Hepatocyte (in vitro differentiated cells): ENCODE measurements at regions not wholly inside any gene's neighbourhood (a gene's known extent, or its start where the extent isn't known, plus 50 kb on each side); places are given as distances from the start of the nearest gene placed in this dataset.

Experiments used
- DNase-seq: peaks from one replicate; pipeline ENCODE4 v3.0.0-alpha.2; 2016; ENCODE audit warnings: low spot score
- H2AFZ ChIP-seq: fragments of 200-600 bp; sonication (generic); 2 replicates; pipeline ENCODE4 v1.6.0; 2016; ENCODE audit warnings: antibody characterized with exemption, mild to moderate bottlenecking
- H3K27ac ChIP-seq: fragments of 200-600 bp; sonication (generic); 2 replicates; pipeline ENCODE4 v1.5.1; 2016; ENCODE audit warnings: mild to moderate bottlenecking
- H3K27me3 ChIP-seq: fragments of 200-600 bp; sonication (generic); 2 replicates; pipeline ENCODE4 v1.6.1; 2016
- H3K36me3 ChIP-seq: fragments of 200-600 bp; sonication (generic); replicated peaks from 2 replicates; pipeline ENCODE4 v1.5.1; 2016; ENCODE audit warnings: low read depth; ENCODE audit not compliant: insufficient read depth
- H3K4me1 ChIP-seq: fragments of 200-600 bp; sonication (generic); 2 replicates; pipeline ENCODE4 v1.5.1; 2016; ENCODE audit warnings: mild to moderate bottlenecking, moderate library complexity; ENCODE audit not compliant: insufficient read depth
- H3K4me2 ChIP-seq: fragments of 200-600 bp; sonication (generic); 2 replicates; pipeline ENCODE4 v1.6.0; 2016
- H3K4me3 ChIP-seq: fragments of 200-600 bp; sonication (generic); 2 replicates; pipeline ENCODE4 v1.5.1; 2016; ENCODE audit warnings: mild to moderate bottlenecking
- H3K79me2 ChIP-seq: fragments of 200-600 bp; sonication (generic); 2 replicates; pipeline ENCODE4 v1.6.0; 2017; ENCODE audit warnings: mild to moderate bottlenecking
- H3K9me2 ChIP-seq: fragments of 200-600 bp; sonication (generic); replicated peaks from 2 replicates; pipeline ENCODE4 v1.6.0; 2017; ENCODE audit warnings: mild to moderate bottlenecking; ENCODE audit not compliant: insufficient read depth
- H3K9me3 ChIP-seq: fragments of 200-600 bp; sonication (generic); 2 replicates; pipeline ENCODE4 v1.5.1; 2016; ENCODE audit warnings: low read depth, mild to moderate bottlenecking
- H4K20me1 ChIP-seq: fragments of 200-600 bp; sonication (generic); 2 replicates; pipeline ENCODE4 v1.6.0; 2016; ENCODE audit warnings: mild to moderate bottlenecking; ENCODE audit not compliant: insufficient read depth, poor library complexity, severe bottlenecking
- EZH2 ChIP-seq: fragments of 200-600 bp; sonication (generic); IDR thresholded peaks from 2 replicates; pipeline ENCODE4 v1.6.1; 2016; ENCODE audit warnings: antibody characterized with exemption, mild to moderate bottlenecking, borderline replicate concordance
- EZH2phosphoT487 ChIP-seq: fragments of 200-600 bp; sonication (generic); IDR thresholded peaks from one replicate; pipeline ENCODE4 v1.6.1; 2018; ENCODE audit warnings: antibody characterized with exemption, mild to moderate bottlenecking, low read depth, moderate library complexity; ENCODE audit not compliant: unreplicated experiment, severe bottlenecking
- WGBS: methylation state at CpG from one replicate; pipeline ENCODE4 v1.1.6; 2016; ENCODE audit warnings: low lambda C conversion rate; ENCODE audit errors: missing lambda C conversion rate; 5-methylcytosine and 5-hydroxymethylcytosine counted together
- TF ChIP-seq, protein P1 (sequence below): fragments of 200-600 bp; sonication (generic); IDR thresholded peaks from 2 replicates; pipeline ENCODE4 v1.5.1; 2016; ENCODE audit warnings: antibody characterized with exemption, mild to moderate bottlenecking; ENCODE audit not compliant: poor library complexity

DNA sequence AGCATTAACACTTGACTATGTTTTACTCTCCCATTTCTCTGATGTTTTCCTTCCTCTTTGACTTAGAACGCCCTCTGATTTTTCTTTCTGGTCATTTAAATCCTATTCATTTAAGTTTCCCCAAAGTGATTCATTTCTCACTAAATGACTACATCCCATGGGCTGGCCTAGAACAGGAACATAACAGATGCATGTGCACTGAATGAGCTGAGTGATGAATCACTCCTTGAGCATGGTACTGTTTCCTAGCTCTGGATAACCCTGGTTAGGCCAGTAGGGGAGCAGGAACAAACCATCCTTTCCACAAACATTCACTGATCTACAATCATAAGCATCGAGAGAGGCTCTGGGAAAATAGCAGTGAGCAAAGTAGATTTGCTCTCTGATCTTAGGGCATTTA, 221.9 kb upstream of the SETBP1 start:
- Histone ChIP-seq H3K9me3 (no peaks in the 10 kb centered on the region), H2AFZ (no peak overlapping the region), H3K4me3 (no peak overlapping the region), H3K36me3 (no peaks in the 10 kb centered on the region), H3K27me3 (no peaks in the 10 kb centered on the region), H3K4me2 (no peak overlapping the region), H3K79me2 (no peaks in the 10 kb centered on the region), H3K27ac (no peak overlapping the region), H3K9me2 (no peaks in the 10 kb centered on the region), H4K20me1 (no peaks in the 10 kb centered on the region), H3K4me1 (no peaks in the 10 kb centered on the region)
- TF ChIP-seq EZH2phosphoT487 (no peak), EZH2 (no peak)
- TF ChIP-seq, protein P1, sequence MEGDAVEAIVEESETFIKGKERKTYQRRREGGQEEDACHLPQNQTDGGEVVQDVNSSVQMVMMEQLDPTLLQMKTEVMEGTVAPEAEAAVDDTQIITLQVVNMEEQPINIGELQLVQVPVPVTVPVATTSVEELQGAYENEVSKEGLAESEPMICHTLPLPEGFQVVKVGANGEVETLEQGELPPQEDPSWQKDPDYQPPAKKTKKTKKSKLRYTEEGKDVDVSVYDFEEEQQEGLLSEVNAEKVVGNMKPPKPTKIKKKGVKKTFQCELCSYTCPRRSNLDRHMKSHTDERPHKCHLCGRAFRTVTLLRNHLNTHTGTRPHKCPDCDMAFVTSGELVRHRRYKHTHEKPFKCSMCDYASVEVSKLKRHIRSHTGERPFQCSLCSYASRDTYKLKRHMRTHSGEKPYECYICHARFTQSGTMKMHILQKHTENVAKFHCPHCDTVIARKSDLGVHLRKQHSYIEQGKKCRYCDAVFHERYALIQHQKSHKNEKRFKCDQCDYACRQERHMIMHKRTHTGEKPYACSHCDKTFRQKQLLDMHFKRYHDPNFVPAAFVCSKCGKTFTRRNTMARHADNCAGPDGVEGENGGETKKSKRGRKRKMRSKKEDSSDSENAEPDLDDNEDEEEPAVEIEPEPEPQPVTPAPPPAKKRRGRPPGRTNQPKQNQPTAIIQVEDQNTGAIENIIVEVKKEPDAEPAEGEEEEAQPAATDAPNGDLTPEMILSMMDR: no peak
- DNase-seq: peak; percentile 10
- 72% methylated on average over 2 of the region's 2 CpGs for WGBS

DNA sequence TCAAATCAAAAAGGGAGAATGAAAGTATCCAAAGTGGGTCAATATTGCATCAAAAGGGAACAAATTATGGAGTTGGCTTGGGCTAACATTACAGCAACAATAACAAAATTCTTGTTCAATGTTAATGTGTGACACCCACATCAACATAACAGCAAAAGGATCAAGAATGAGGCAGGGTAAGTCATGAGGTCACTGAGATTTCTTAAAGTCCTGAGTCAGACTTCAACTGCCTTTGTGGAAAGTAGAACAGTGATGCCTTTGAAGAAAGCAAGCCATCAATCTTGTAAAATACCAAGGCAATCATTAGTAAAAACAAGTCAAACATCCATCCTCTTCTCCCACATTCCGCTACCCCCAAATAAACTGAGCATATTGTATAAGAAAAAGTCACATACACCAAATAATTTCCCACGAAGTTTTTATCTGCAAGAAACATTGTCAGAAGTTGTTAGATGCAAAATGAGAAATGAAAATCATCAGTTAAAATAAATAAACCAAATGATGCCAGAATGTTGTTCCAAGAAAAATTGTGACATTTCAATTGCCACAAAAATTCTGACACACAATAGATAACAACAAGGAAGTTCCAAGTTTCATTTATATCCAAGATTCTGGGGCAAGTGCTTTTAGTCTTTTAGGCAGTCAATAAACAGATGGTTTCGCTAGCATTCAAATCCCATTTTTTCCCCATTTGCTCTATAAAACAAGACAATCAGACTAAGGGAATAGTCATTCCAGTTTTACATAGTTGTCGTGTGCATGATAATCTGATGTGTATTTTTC, 216.1 kb upstream of the SETBP1 start:
- Histone ChIP-seq H3K4me3 (no peak overlapping the region), H3K4me2 (no peak overlapping the region)
- WGBS: 72% methylated on average over 4 of the region's 4 CpGs

DNA sequence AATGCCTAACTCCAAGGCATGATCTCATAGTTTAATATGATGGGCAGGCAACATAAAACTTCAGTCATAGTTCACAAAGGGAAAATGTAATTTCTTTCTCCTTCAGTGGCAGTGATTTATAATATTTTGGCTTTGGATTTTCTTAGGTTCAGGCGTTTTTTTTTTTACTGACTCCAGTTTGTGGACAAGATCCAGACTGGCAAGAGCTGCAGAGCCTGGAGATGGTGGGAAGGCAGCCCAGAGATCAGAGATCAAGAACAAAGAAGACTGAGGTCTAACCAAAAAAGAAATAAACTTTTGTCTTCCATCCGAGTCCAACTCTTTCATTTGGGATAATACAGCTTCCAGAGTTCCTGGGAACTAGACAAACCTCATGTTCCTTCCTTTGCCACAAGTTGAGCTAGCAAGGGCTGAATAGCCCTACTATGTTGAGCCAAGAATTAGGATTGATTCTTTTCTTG, 215.3 kb upstream of the SETBP1 start:
- Histone ChIP-seq H3K9me3 (no peaks in the 10 kb centered on the region), H3K27me3 (no peaks in the 10 kb centered on the region), H3K9me2 (no peaks in the 10 kb centered on the region), H3K4me2 (no peak overlapping the region), H3K27ac (no peak overlapping the region), H2AFZ (no peak overlapping the region), H3K79me2 (no peaks in the 10 kb centered on the region), H3K36me3 (no peaks in the 10 kb centered on the region), H4K20me1 (no peaks in the 10 kb centered on the region), H3K4me1 (no peaks in the 10 kb centered on the region), H3K4me3 (no peak overlapping the region)
- TF ChIP-seq, protein P1: no peak
- TF ChIP-seq EZH2 (no peak), EZH2phosphoT487 (no peak)
- 57% methylated on average over 2 of the region's 2 CpGs for WGBS
- no peak for DNase-seq

More for the DNA sequence above, 216.1 kb upstream of the SETBP1 start:
- Histone ChIP-seq H3K9me3 (no peaks in the 10 kb centered on the region), H3K79me2 (no peaks in the 10 kb centered on the region), H3K27me3 (no peaks in the 10 kb centered on the region), H3K9me2 (no peaks in the 10 kb centered on the region), H3K4me1 (no peaks in the 10 kb centered on the region), H3K27ac (no peak overlapping the region), H3K36me3 (no peaks in the 10 kb centered on the region), H4K20me1 (no peaks in the 10 kb centered on the region), H2AFZ (no peak overlapping the region)
- no peak for DNase-seq
- no peak for TF ChIP-seq EZH2

DNA sequence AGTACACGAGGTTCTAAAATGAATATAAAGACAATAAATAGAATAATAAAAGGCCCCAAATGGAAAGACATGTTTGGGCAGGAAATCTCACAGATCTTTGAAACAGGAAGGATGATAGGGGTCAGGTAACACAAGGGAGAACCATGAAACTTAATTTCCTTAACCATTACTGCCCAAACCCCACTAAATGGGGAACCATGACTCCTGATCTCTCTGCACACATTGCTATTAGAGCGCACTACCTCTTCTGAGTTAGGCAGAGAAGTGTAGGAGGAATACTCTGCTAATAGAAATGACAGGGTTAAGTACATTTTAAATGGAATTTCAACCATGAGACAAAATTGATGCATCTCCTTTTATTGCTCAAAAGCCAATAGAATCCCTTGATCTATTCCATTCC, 213.7 kb upstream of the SETBP1 start:
- H3K9me2 ChIP-seq: no peaks in the 10 kb centered on the region
- H3K4me1 ChIP-seq: no peaks in the 10 kb centered on the region
- no peak overlapping the region for H3K27ac ChIP-seq
- H2AFZ ChIP-seq: no peak overlapping the region
- H3K4me2 ChIP-seq: no peak overlapping the region
- TF ChIP-seq EZH2phosphoT487: no peak
- TF ChIP-seq, protein P1: no peak
- no peak for TF ChIP-seq EZH2
- H3K9me3 ChIP-seq: no peaks in the 10 kb centered on the region
- no peak for DNase-seq
- no peaks in the 10 kb centered on the region for H4K20me1 ChIP-seq
- H3K79me2 ChIP-seq: no peaks in the 10 kb centered on the region
- H3K27me3 ChIP-seq: no peaks in the 10 kb centered on the region
- H3K4me3 ChIP-seq: no peak overlapping the region
- WGBS: 82% methylated on average over 2 of the region's 2 CpGs
- no peaks in the 10 kb centered on the region for H3K36me3 ChIP-seq
